AG09319 (cell line): ENCODE measurements at regions not wholly inside any gene's neighbourhood (a gene's known extent, or its start where the extent isn't known, plus 50 kb on each side); places are given as distances from the start of the nearest gene placed in this dataset.
"Not testable (repeated sequence)": the region's sequence is repeated elsewhere in the genome, so short reads cannot be mapped to it uniquely, and the experiment has no call there.

Source experiments
- DNase-seq: peaks from one replicate; pipeline ENCODE4 v3.0.0-alpha.2; 2010; ENCODE audit warnings: low read depth; ENCODE audit errors: extremely low read depth
- CTCF ChIP-seq: IDR thresholded peaks from 2 replicates; pipeline ENCODE4 v1.5.1; 2011; ENCODE audit warnings: low read depth, mild to moderate bottlenecking, inconsistent platforms, low read length, moderate library complexity

DNA sequence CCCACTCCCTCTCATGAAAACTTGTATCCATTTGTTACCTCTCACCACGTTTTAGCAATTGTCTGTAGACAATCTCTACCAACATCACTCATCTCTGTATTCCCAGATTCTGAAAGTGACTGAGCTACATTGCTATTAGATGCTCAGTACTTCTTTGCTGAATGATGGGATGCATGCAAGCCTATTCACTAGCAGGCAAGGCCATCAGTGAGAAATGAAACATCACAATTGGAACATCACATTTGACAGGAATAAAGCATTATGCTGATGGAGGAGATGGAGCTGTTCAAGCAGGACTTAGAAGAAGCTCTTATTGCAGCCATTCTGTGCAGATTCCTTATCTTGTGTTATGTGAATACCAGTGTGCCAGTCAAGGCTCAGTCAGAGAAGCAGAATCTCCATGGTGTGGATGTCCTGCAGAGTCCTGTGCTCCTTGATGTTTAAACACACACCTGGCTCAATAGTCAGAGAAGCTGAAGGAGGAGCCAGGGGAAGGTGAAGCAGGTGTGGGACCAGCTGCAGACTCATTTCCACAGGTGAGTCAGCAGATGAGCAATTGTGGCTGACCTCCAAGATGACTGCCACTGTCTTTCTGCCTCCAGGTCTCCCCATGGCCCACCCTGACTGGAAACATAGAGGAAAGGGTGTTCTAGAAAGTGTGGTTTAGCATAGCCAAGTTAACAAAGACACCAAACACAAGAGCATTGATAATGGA lies 965.5 kb downstream of the GRID1 start:
- no peak for DNase-seq
- TF ChIP-seq CTCF = no peak

DNA sequence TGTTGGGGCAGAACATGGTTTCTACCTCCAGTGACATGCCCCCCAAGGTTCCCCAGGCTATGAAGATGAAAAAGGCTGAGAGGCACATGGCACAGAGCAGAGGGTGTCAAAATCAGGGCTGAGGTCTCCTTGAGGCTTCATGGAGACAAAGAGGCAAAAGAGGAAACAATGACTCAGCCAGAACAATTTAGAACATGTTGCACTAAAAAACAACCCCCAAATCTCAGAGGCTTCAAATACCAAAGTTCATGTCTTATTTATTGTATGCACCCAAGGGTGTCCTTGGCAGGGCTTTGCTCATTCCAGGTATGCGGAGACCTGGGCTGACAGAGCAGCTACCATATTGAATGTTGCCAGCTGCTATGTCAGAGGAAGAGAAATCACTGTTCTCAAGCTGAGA lies 964.1 kb downstream of the GRID1 start:
- DNase-seq = no peak
- TF ChIP-seq CTCF = no peak

DNA sequence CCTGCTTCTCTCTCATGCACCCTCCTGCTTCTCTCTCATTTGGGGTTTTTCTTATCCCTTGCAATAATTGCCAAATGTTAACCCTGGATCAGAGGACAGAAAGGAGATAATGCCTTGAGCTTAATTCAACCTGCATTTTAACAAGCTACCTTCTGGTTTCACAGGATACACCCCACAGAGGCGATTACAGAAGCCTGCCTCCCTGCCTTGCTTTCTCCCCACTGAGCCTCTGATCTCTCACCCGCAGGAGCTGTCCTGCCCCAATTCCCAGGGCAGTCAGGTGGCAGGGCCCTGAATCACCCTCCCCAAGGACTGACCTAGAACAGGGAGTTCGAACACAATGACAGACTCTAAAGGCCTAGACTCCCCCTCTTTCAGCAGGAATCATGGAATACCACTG lies 959.5 kb downstream of the GRID1 start:
- no peak for TF ChIP-seq CTCF
- DNase-seq = no peak

GRCh38 chr10:85408388-85408787 lies 958.2 kb downstream of the GRID1 start:
- TF ChIP-seq CTCF = no peak
- DNase-seq = no peak

- DNase-seq = not testable (repeated sequence)
Measured at GRCh38 chr10:85410586-85410985, 956.0 kb downstream of the GRID1 start.

- no peak for DNase-seq
- no peak for TF ChIP-seq CTCF
Measured at GRCh38 chr10:85413570-85413969, 953.0 kb downstream of the GRID1 start.

- DNase-seq = no peak
- TF ChIP-seq CTCF = no peak
Measured at GRCh38 chr10:85420501-85421191, 945.9 kb downstream of the GRID1 start.

- DNase-seq = no peak
- TF ChIP-seq CTCF = no peak
Measured at GRCh38 chr10:85421421-85421820, 945.2 kb downstream of the GRID1 start.
